CD4-positive, alpha-beta T cell (primary cell): ENCODE measurements at regions not wholly inside any gene's neighbourhood (a gene's known extent, or its start where the extent isn't known, plus 50 kb on each side); places are given as distances from the start of the nearest gene placed in this dataset.

Experiments
- ATAC-seq: fragments of 200-7000 bp; cut with Tn5 transposase; one replicate; pipeline ENCODE4 v1.10.0; 2022; ENCODE audit warnings: mild to moderate bottlenecking; ENCODE audit not compliant: poor library complexity
- CTCF ChIA-PET: fragments of 350-600 bp; sonication (Branson Sonifier 250); formaldehyde crosslinking; loops from one replicate; lab custom pipeline; 2021; ENCODE audit warnings: antibody characterized with exemption, inconsistent platforms; lab: Charles Lee
- POLR2A ChIA-PET: fragments of 350-600 bp; sonication (Branson Sonifier 250); formaldehyde crosslinking; loops from one replicate; lab custom pipeline; 2021; ENCODE audit warnings: antibody characterized with exemption, inconsistent platforms; lab: Charles Lee
- DNase-seq, 14 experiments: peaks; one replicate each; pipeline ENCODE4 v3.0.0-alpha.2; 2013 to 2020; ENCODE audit warnings: mixed read lengths in 2 of 14
- H3K27ac ChIP-seq, 2 donors: one replicate each; pipeline versions ENCODE4 v1.5.1 to v1.7.0; 2013; ENCODE audit warnings: low read length in 2 of 2, low read depth in 1 of 2, mild to moderate bottlenecking in 1 of 2
- H3K27me3 ChIP-seq, 2 experiments: 1 replicate in 1 of 2; 2 replicates in 1 of 2; pipeline versions ENCODE4 v1.6.1 to v1.7.0; 2013; ENCODE audit warnings: low read length in 2 of 2, control low read depth in 1 of 2, mild to moderate bottlenecking in 1 of 2, moderate library complexity in 1 of 2; ENCODE audit not compliant: insufficient read depth in 2 of 2, control insufficient read depth in 1 of 2
- H3K36me3 ChIP-seq: one replicate; pipeline ENCODE4 v1.6.1; 2013; ENCODE audit warnings: low read length, control low read depth; ENCODE audit not compliant: insufficient read depth
- H3K4me1 ChIP-seq: one replicate; pipeline ENCODE4 v1.6.1; 2013; ENCODE audit warnings: low read length, control low read depth; ENCODE audit not compliant: insufficient read depth
- H3K4me3 ChIP-seq: one replicate; pipeline ENCODE4 v1.5.1; 2013; ENCODE audit warnings: mild to moderate bottlenecking, low read length, moderate library complexity
- H3K9me3 ChIP-seq, 2 experiments: 1 replicate in 1 of 2; 2 replicates in 1 of 2; pipeline versions ENCODE4 v1.6.1 to v1.7.0; 2013; ENCODE audit warnings: low read length in 2 of 2, mild to moderate bottlenecking in 2 of 2, control low read depth in 1 of 2, moderate library complexity in 1 of 2; ENCODE audit not compliant: control insufficient read depth in 1 of 2, insufficient read depth in 1 of 2
- H3K27ac Mint-ChIP-seq: one replicate; pipeline ENCODE4 v1.8.0; 2020; ENCODE audit warnings: mixed read lengths
- H3K27me3 Mint-ChIP-seq: one replicate; pipeline ENCODE4 v1.8.0; 2021; ENCODE audit warnings: mixed read lengths
- H3K36me3 Mint-ChIP-seq: one replicate; pipeline ENCODE4 v1.8.0; 2021; ENCODE audit warnings: low read depth, mixed read lengths
- H3K4me1 Mint-ChIP-seq: one replicate; pipeline ENCODE4 v1.8.0; 2021; ENCODE audit warnings: low read depth, mixed read lengths
- H3K4me3 Mint-ChIP-seq: one replicate; pipeline ENCODE4 v1.8.0; 2020; ENCODE audit warnings: mild to moderate bottlenecking, mixed read lengths
- H3K9me3 Mint-ChIP-seq: one replicate; pipeline ENCODE4 v1.8.0; 2020; ENCODE audit warnings: mixed read lengths
- CTCF ChIP-seq: fragments of 200-600 bp; IDR thresholded peaks from one replicate; pipeline ENCODE4 v1.8.0; 2022; ENCODE audit warnings: antibody characterized with exemption, mild to moderate bottlenecking
- intact Hi-C, 2 experiments: fragments of 100-400 bp; cut with DNase I in 1 of 2; cut with micrococcal nuclease in 1 of 2; formaldehyde crosslinking; loops; one replicate each; pipeline versions ENCODE4 v1.15.1 to v1.9.0; 2023 to 2025; cut with DNase I, micrococcal nuclease

GRCh38 chr6:169341065-169341464, 87.4 kb upstream of the THBS2 start:
- Mint-ChIP-seq H3K9me3 (no peaks in the 10 kb centered on the region), H3K36me3 (no peaks in the 10 kb centered on the region), H3K4me3 (no peak overlapping the region), H3K27ac (no peak overlapping the region), H3K4me1 (no peaks in the 10 kb centered on the region), H3K27me3 (peaks cover 10% of the 10 kb centered on the region)
- Histone ChIP-seq H3K27ac (no peak overlapping the region), H3K9me3 (peaks cover 0 to 3% of the 10 kb centered on the region in 2 experiments), H3K4me1 (no peaks in the 10 kb centered on the region), H3K36me3 (no peaks in the 10 kb centered on the region), H3K27me3 (peaks cover 0 to 5% of the 10 kb centered on the region in 2 experiments), H3K4me3 (no peak overlapping the region)
- DNase-seq: no peak
- POLR2A ChIA-PET: no interaction called here
- ATAC-seq: no peak
- CTCF ChIA-PET: no interaction called here
- intact Hi-C loops: no loop called here
- no peak for TF ChIP-seq CTCF

- H3K27ac ChIP-seq: no peak overlapping the region
- Mint-ChIP-seq H3K36me3 (no peaks in the 10 kb centered on the region), H3K9me3 (no peaks in the 10 kb centered on the region), H3K27me3 (peaks cover 10% of the 10 kb centered on the region), H3K27ac (no peak overlapping the region), H3K4me3 (no peak overlapping the region), H3K4me1 (no peaks in the 10 kb centered on the region)
- H3K4me1 ChIP-seq: no peaks in the 10 kb centered on the region
- CTCF ChIA-PET: no interaction called here
- no peak for TF ChIP-seq CTCF
- H3K9me3 ChIP-seq: peaks cover 0 to 3% of the 10 kb centered on the region in 2 experiments
- no peaks in the 10 kb centered on the region for H3K36me3 ChIP-seq
- DNase-seq (no peak), ATAC-seq (no peak)
- H3K4me3 ChIP-seq: no peak overlapping the region
- peaks cover 0 to 5% of the 10 kb centered on the region in 2 experiments for H3K27me3 ChIP-seq
- intact Hi-C loops: no loop called here
- POLR2A ChIA-PET: no interaction called here
Observed at GRCh38 chr6:169340395-169340794, 86.7 kb upstream of the THBS2 start.

- no peaks in the 10 kb centered on the region for H3K4me1 Mint-ChIP-seq
- no peaks in the 10 kb centered on the region for H3K36me3 ChIP-seq
- H3K9me3 Mint-ChIP-seq: no peaks in the 10 kb centered on the region
- H3K4me3 ChIP-seq: no peak overlapping the region
- CTCF ChIA-PET: no interaction called here
- TF ChIP-seq CTCF: no peak
- POLR2A ChIA-PET: no interaction called here
- H3K9me3 ChIP-seq: peaks cover 0 to 3% of the 10 kb centered on the region in 2 experiments
- peaks cover 9% of the 10 kb centered on the region for H3K27me3 Mint-ChIP-seq
- no peak overlapping the region for H3K4me3 Mint-ChIP-seq
- peaks cover 0 to 5% of the 10 kb centered on the region in 2 experiments for H3K27me3 ChIP-seq
- no peak overlapping the region for H3K27ac Mint-ChIP-seq
- intact Hi-C loops: no loop called here
- H3K27ac ChIP-seq: no peak overlapping the region
- no peak for DNase-seq
- no peak for ATAC-seq
- H3K36me3 Mint-ChIP-seq: no peaks in the 10 kb centered on the region
- no peaks in the 10 kb centered on the region for H3K4me1 ChIP-seq
Observed at GRCh38 chr6:169339731-169340309, 86.2 kb upstream of the THBS2 start.
